B cell (primary cell): ENCODE measurements at regions not wholly inside any gene's neighbourhood (a gene's known extent, or its start where the extent isn't known, plus 50 kb on each side); places are given as distances from the start of the nearest gene placed in this dataset.

Experiments used
- ATAC-seq: fragments of 200-7000 bp; cut with Tn5 transposase; one replicate; pipeline ENCODE4 v1.10.0; 2021; ENCODE audit warnings: low read depth, mild to moderate bottlenecking, moderate number of reproducible peaks, moderate library complexity
- CTCF ChIA-PET: fragments of 350-600 bp; sonication (Branson Sonifier 250); formaldehyde crosslinking; loops from one replicate; lab custom pipeline; 2021; ENCODE audit warnings: antibody characterized with exemption, inconsistent platforms; lab: Charles Lee
- POLR2A ChIA-PET: fragments of 350-600 bp; sonication (Branson Sonifier 250); formaldehyde crosslinking; loops from one replicate; lab custom pipeline; 2021; ENCODE audit warnings: antibody characterized with exemption; lab: Charles Lee
- DNase-seq: peaks from one replicate; pipeline ENCODE4 v3.0.0; 2013
- H2AFZ ChIP-seq: 2 replicates; pipeline ENCODE4 v1.6.1; 2012; ENCODE audit warnings: mild to moderate bottlenecking, low read depth, low read length; ENCODE audit not compliant: insufficient read depth, poor library complexity, severe bottlenecking
- H3K27ac ChIP-seq, 2 donors: 1 replicate in 1 of 2; 2 replicates in 1 of 2; pipeline ENCODE4 v1.5.1; 2012 to 2013; ENCODE audit warnings: low read length in 2 of 2, mild to moderate bottlenecking in 2 of 2, moderate library complexity in 1 of 2
- H3K27me3 ChIP-seq, 4 experiments: fragments of 200-600 bp in 1 of 4; sonication (generic) in 1 of 4; replicated peaks in 1 of 4; 1 replicate in 2 of 4; 2 replicates in 2 of 4; pipeline versions ENCODE4 v1.6.1 to v1.7.0; 2013 to 2016; ENCODE audit warnings: low read length in 3 of 4, mild to moderate bottlenecking in 2 of 4, mixed read lengths in 1 of 4, moderate library complexity in 1 of 4; ENCODE audit not compliant: insufficient read depth in 4 of 4, control insufficient read depth in 3 of 4; ENCODE audit errors: control extremely low read depth in 1 of 4
- H3K36me3 ChIP-seq, 2 experiments: replicated peaks in 1 of 2; 1 replicate in 1 of 2; 2 replicates in 1 of 2; pipeline versions ENCODE4 v1.6.1 to v1.7.1; 2013; ENCODE audit warnings: low read length in 1 of 2; ENCODE audit not compliant: insufficient read depth in 2 of 2, control insufficient read depth in 1 of 2; ENCODE audit errors: control extremely low read depth in 1 of 2, extremely low read depth in 1 of 2
- H3K4me1 ChIP-seq, 2 donors: fragments of 200-600 bp in 1 of 2; sonication (generic) in 1 of 2; 1 replicate in 1 of 2; 2 replicates in 1 of 2; pipeline versions ENCODE4 v1.5.1 to v1.6.1; 2013 to 2017; ENCODE audit warnings: low read length in 2 of 2; ENCODE audit not compliant: control insufficient read depth in 2 of 2, insufficient read depth in 2 of 2
- H3K4me2 ChIP-seq: replicated peaks from 2 replicates; pipeline ENCODE3; 2012; ENCODE audit warnings: mild to moderate bottlenecking, low read depth, low read length; ENCODE audit not compliant: poor library complexity, severe bottlenecking
- H3K4me3 ChIP-seq, 5 experiments: fragments of 200-600 bp in 1 of 5; sonication (generic) in 1 of 5; 1 replicate in 3 of 5; 2 replicates in 2 of 5; pipeline versions ENCODE4 v1.5.1 to v1.7.0; 2011 to 2016; ENCODE audit warnings: low read length in 4 of 5, mild to moderate bottlenecking in 4 of 5, low read depth in 2 of 5, control low read depth in 1 of 5, moderate library complexity in 1 of 5; ENCODE audit not compliant: insufficient read depth in 1 of 5; ENCODE audit errors: control extremely low read depth in 1 of 5, extremely low read depth in 1 of 5
- H3K79me2 ChIP-seq: fragments of 200-600 bp; sonication (generic); one replicate; pipeline ENCODE4 v1.6.0; 2016; ENCODE audit warnings: low read length; ENCODE audit not compliant: control insufficient read depth, insufficient read depth
- H3K9ac ChIP-seq: fragments of 200-600 bp; sonication (generic); 2 replicates; pipeline ENCODE4 v1.6.1; 2017; ENCODE audit warnings: mild to moderate bottlenecking, low read length, moderate library complexity
- H3K9me3 ChIP-seq, 3 donors: one replicate each; pipeline versions ENCODE4 v1.6.1 to v1.7.1; 2013; ENCODE audit warnings: low read length in 2 of 3; ENCODE audit not compliant: control insufficient read depth in 2 of 3, insufficient read depth in 1 of 3; ENCODE audit errors: control extremely low read depth in 1 of 3
- H4K20me1 ChIP-seq: 2 replicates; pipeline ENCODE4 v1.6.0; 2012; ENCODE audit warnings: mild to moderate bottlenecking, low read length; ENCODE audit not compliant: insufficient read depth, control insufficient read depth, poor library complexity, severe bottlenecking
- H3K27ac Mint-ChIP-seq: one replicate; pipeline ENCODE4 v1.8.0; 2021; ENCODE audit warnings: mixed read lengths
- H3K27me3 Mint-ChIP-seq: one replicate; pipeline ENCODE4 v1.8.0; 2021; ENCODE audit warnings: mixed read lengths
- H3K4me1 Mint-ChIP-seq: one replicate; pipeline ENCODE4 v1.8.0; 2021; ENCODE audit warnings: mixed read lengths
- H3K4me3 Mint-ChIP-seq: one replicate; pipeline ENCODE4 v1.8.0; 2021; ENCODE audit warnings: mixed read lengths
- H3K9me3 Mint-ChIP-seq: one replicate; pipeline ENCODE4 v1.8.0; 2022; ENCODE audit warnings: mixed read lengths; ENCODE audit not compliant: insufficient read depth
- EZH2 ChIP-seq: IDR thresholded peaks from 2 replicates; pipeline ENCODE4 v1.6.1; 2012; ENCODE audit warnings: borderline replicate concordance, low read depth, mild to moderate bottlenecking, moderate library complexity, low read length; ENCODE audit not compliant: insufficient read depth, poor library complexity, severe bottlenecking
- WGBS: methylation state at CpG from one replicate; pipeline ENCODE4 v1.1.5; 2013; ENCODE audit warnings: missing lambda C conversion rate; ENCODE audit not compliant: insufficient coverage; 5-methylcytosine and 5-hydroxymethylcytosine counted together
- intact Hi-C: fragments of 100-400 bp; cut with micrococcal nuclease; formaldehyde crosslinking; loops from one replicate; pipeline ENCODE4 v1.10.0; 2022
- TF ChIP-seq, protein P1 (sequence below): fragments of 200-600 bp; IDR thresholded peaks from one replicate; pipeline ENCODE4 v1.8.0; 2022; ENCODE audit warnings: antibody characterized with exemption, mild to moderate bottlenecking

DNA sequence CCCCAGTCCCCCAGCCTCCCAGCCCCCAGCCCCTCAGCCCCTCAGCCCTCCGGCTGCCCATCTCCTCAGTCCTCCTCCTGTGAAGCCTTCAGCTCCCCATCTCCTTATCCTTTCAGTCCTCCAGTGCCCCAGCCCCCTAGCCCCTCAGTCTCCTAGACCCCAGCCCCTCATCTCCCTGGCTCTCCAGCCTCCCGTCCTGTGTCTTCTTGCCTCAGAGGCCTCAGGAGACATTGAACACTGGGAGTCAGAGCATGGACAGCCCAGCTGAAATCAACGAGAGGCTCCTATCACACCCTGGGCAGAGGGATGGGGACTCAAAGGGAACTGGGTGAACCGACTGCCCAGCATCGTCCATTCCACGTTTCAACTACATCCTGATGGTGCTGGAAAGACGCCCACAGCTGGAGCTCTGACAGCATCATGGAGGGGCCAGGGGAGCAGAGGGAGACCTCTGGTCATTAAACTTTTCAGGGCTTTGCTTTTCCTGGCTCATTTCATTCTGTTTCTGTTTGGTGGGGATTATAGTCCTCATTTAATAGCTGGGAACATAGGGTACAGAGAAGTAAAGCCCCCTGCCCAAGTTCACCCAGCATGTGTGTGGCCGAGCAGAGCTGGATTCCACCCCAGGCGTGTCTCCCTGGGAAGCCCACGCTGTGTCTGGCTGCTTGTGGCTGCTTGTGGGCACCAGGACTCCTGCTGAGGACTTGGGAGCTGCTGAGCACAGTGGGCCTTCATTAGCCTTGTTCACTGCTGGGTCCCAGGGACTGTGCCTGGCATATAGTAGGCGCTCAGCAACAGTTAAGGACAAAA is 396.7 kb downstream of the PTPRU start:
- Mint-ChIP-seq H3K4me3 (no peak overlapping the region), H3K4me1 (no peaks in the 10 kb centered on the region), H3K9me3 (no peaks in the 10 kb centered on the region), H3K27me3 (peaks cover 11% of the 10 kb centered on the region), H3K27ac (no peak overlapping the region)
- H3K4me1 ChIP-seq, result no peaks in the 10 kb centered on the region
- peaks cover 0 to 8% (median 0%) of the 10 kb centered on the region in 3 donors for H3K9me3 ChIP-seq
- no peak for ATAC-seq
- POLR2A ChIA-PET, result no interaction called here
- H3K4me2 ChIP-seq, result no peak overlapping the region
- WGBS, result 77% methylated on average over 10 of the region's 11 CpGs
- H3K4me3 ChIP-seq, result no peak overlapping the region
- H2AFZ ChIP-seq, result no peak overlapping the region
- no peaks in the 10 kb centered on the region for H4K20me1 ChIP-seq
- TF ChIP-seq, protein P1, sequence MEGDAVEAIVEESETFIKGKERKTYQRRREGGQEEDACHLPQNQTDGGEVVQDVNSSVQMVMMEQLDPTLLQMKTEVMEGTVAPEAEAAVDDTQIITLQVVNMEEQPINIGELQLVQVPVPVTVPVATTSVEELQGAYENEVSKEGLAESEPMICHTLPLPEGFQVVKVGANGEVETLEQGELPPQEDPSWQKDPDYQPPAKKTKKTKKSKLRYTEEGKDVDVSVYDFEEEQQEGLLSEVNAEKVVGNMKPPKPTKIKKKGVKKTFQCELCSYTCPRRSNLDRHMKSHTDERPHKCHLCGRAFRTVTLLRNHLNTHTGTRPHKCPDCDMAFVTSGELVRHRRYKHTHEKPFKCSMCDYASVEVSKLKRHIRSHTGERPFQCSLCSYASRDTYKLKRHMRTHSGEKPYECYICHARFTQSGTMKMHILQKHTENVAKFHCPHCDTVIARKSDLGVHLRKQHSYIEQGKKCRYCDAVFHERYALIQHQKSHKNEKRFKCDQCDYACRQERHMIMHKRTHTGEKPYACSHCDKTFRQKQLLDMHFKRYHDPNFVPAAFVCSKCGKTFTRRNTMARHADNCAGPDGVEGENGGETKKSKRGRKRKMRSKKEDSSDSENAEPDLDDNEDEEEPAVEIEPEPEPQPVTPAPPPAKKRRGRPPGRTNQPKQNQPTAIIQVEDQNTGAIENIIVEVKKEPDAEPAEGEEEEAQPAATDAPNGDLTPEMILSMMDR, result no peak
- no peak for TF ChIP-seq EZH2
- intact Hi-C loops, result no loop called here
- DNase-seq, result no peak
- no peak overlapping the region for H3K9ac ChIP-seq
- no peaks in the 10 kb centered on the region for H3K79me2 ChIP-seq
- no peaks in the 10 kb centered on the region for H3K27me3 ChIP-seq
- no peaks in the 10 kb centered on the region for H3K36me3 ChIP-seq
- no peak overlapping the region for H3K27ac ChIP-seq
- CTCF ChIA-PET, result no interaction called here
